ENCODE measurements at regions not wholly inside any gene's neighbourhood (a gene's known extent, or its start where the extent isn't known, plus 50 kb on each side); places are given as distances from the start of the nearest gene placed in this dataset.
"Not testable (repeated sequence)": the region's sequence is repeated elsewhere in the genome, so short reads cannot be mapped to it uniquely, and the experiment has no call there.

GRCh38 chr2:87515226-87515625, 232.7 kb upstream of the PLGLB2 start:
- TF ChIP-seq CTCF (IDR thresholded peaks at IDR 0.05 in 2 of 3, conservative IDR thresholded peaks at IDR 0.05 in 1 of 3; ENCODE audit: borderline replicate concordance in 1 of 3, insufficient read depth in 1 of 3, low read depth in 2 of 3, low read length in 2 of 3); EZH2 (IDR thresholded peaks at IDR 0.05); JUND (IDR thresholded peaks at IDR 0.05); SIN3A (IDR thresholded peaks at IDR 0.05; ENCODE audit: low read depth); POLR2A (IDR thresholded peaks at IDR 0.05; ENCODE audit: borderline replicate concordance, extremely low read depth, insufficient read depth, insufficient read length); POLR2AphosphoS5 (IDR thresholded peaks at IDR 0.05; ENCODE audit: low read depth, low read length); CEBPB (IDR thresholded peaks at IDR 0.05; ENCODE audit: low read depth): not testable (repeated sequence)
